ENCODE measurements at regions not wholly inside any gene's neighbourhood (a gene's known extent, or its start where the extent isn't known, plus 50 kb on each side); places are given as distances from the start of the nearest gene placed in this dataset.

- CTCF ChIA-PET: interaction anchor here (1.2 kb wide), 1 partner anchor 53 kb away, joined by 3 read pairs; no protein-coding TSS in a partner anchor
- Mint-ChIP-seq H3K36me3 (ENCODE audit: low read depth) (no peaks in the 10 kb centered on the region), H3K27ac (no peak overlapping the region), H3K4me3 (no peak overlapping the region), H3K9me3 (no peaks in the 10 kb centered on the region), H3K4me1 (ENCODE audit: low read depth) (no peaks in the 10 kb centered on the region), H3K27me3 (peaks cover 1% of the 10 kb centered on the region)
- TF ChIP-seq CTCF (IDR thresholded peaks at IDR 0.05): no peak
- intact Hi-C loops (cut with micrococcal nuclease): no loop called here
- ATAC-seq (no peak), DNase-seq (no peak)
- POLR2A ChIA-PET: no interaction called here
Observed at GRCh38 chr16:55076053-55076452, 145.4 kb downstream of the IRX5 start.

- ChIA-PET CTCF (no interaction called here), POLR2A (no interaction called here)
- no peak for TF ChIP-seq CTCF (IDR thresholded peaks at IDR 0.05)
- ATAC-seq (no peak), DNase-seq (no peak)
- intact Hi-C loops (cut with micrococcal nuclease): no loop called here
- H3K4me1 Mint-ChIP-seq (ENCODE audit: low read depth): no peaks in the 10 kb centered on the region
- H3K9me3 Mint-ChIP-seq: no peaks in the 10 kb centered on the region
- no peak overlapping the region for H3K27ac Mint-ChIP-seq
- peaks cover 1% of the 10 kb centered on the region for H3K27me3 Mint-ChIP-seq
- H3K36me3 Mint-ChIP-seq (ENCODE audit: low read depth): no peaks in the 10 kb centered on the region
- H3K4me3 Mint-ChIP-seq: no peak overlapping the region
Observed at GRCh38 chr16:55077266-55077665, 146.6 kb downstream of the IRX5 start.

- H3K4me3 Mint-ChIP-seq: no peak overlapping the region
- no peaks in the 10 kb centered on the region for H3K9me3 Mint-ChIP-seq
- DNase-seq (no peak), ATAC-seq (no peak)
- intact Hi-C loops (cut with micrococcal nuclease): no loop called here
- no peaks in the 10 kb centered on the region for H3K4me1 Mint-ChIP-seq (ENCODE audit: low read depth)
- peaks cover 1% of the 10 kb centered on the region for H3K27me3 Mint-ChIP-seq
- H3K27ac Mint-ChIP-seq: no peak overlapping the region
- ChIA-PET CTCF (no interaction called here), POLR2A (no interaction called here)
- no peaks in the 10 kb centered on the region for H3K36me3 Mint-ChIP-seq (ENCODE audit: low read depth)
- TF ChIP-seq CTCF (IDR thresholded peaks at IDR 0.05): no peak
Observed at GRCh38 chr16:55078153-55078552, 147.5 kb downstream of the IRX5 start.

GRCh38 chr16:55078699-55079410 lies 148.2 kb downstream of the IRX5 start:
- intact Hi-C loops (cut with micrococcal nuclease): no loop called here
- ChIA-PET CTCF (no interaction called here), POLR2A (no interaction called here)
- peaks cover 1% of the 10 kb centered on the region for H3K27me3 Mint-ChIP-seq
- no peak overlapping the region for H3K27ac Mint-ChIP-seq
- no peak for DNase-seq
- no peak for ATAC-seq
- no peaks in the 10 kb centered on the region for H3K4me1 Mint-ChIP-seq (ENCODE audit: low read depth)
- TF ChIP-seq CTCF (IDR thresholded peaks at IDR 0.05): no peak
- no peaks in the 10 kb centered on the region for H3K36me3 Mint-ChIP-seq (ENCODE audit: low read depth)
- no peaks in the 10 kb centered on the region for H3K9me3 Mint-ChIP-seq
- no peak overlapping the region for H3K4me3 Mint-ChIP-seq

- Mint-ChIP-seq H3K27ac (no peak overlapping the region), H3K4me1 (ENCODE audit: low read depth) (no peaks in the 10 kb centered on the region), H3K4me3 (no peak overlapping the region), H3K27me3 (no peaks in the 10 kb centered on the region), H3K9me3 (no peaks in the 10 kb centered on the region), H3K36me3 (ENCODE audit: low read depth) (no peaks in the 10 kb centered on the region)
- ATAC-seq (no peak), DNase-seq (no peak)
- CTCF ChIA-PET: no interaction called here
- POLR2A ChIA-PET: no interaction called here
- intact Hi-C loops (cut with micrococcal nuclease): no loop called here
- no peak for TF ChIP-seq CTCF (IDR thresholded peaks at IDR 0.05)
Observed at GRCh38 chr16:55081622-55082590, 151.2 kb downstream of the IRX5 start.

All from activated CD8-positive, alpha-beta T cell treated with anti-CD3 and anti-CD28 coated beads for 36 hours (primary cell).